Adrenal gland (tissue), 5 donors: ENCODE measurements at regions not wholly inside any gene's neighbourhood (a gene's known extent, or its start where the extent isn't known, plus 50 kb on each side); places are given as distances from the start of the nearest gene placed in this dataset.

Source experiments
- POLR2A ChIP-seq, 2 donors: fragments of 450-650 bp; IDR thresholded peaks; one replicate each; pipeline ENCODE4 v1.6.1; 2017; ENCODE audit warnings: antibody characterized with exemption in 2 of 2, mild to moderate bottlenecking in 2 of 2, moderate library complexity in 1 of 2
- TF ChIP-seq, protein P1 (sequence below), 6 experiments: fragments of 450-650 bp in 4 of 6; fragments of 200-600 bp in 2 of 6; sonication (generic) in 1 of 6; IDR thresholded peaks; 1 replicate in 5 of 6; 2 replicates in 1 of 6; pipeline versions ENCODE4 v1.5.1 to v1.8.0; 2016 to 2021; ENCODE audit warnings: antibody characterized with exemption in 6 of 6, mild to moderate bottlenecking in 2 of 6, moderate library complexity in 1 of 6
- donor health status: DM: no; HTN: no; CAD: no.

GRCh38 chr16:60655514-60656153 is 1380.6 kb downstream of the CDH8 start:
- TF ChIP-seq, protein P1, sequence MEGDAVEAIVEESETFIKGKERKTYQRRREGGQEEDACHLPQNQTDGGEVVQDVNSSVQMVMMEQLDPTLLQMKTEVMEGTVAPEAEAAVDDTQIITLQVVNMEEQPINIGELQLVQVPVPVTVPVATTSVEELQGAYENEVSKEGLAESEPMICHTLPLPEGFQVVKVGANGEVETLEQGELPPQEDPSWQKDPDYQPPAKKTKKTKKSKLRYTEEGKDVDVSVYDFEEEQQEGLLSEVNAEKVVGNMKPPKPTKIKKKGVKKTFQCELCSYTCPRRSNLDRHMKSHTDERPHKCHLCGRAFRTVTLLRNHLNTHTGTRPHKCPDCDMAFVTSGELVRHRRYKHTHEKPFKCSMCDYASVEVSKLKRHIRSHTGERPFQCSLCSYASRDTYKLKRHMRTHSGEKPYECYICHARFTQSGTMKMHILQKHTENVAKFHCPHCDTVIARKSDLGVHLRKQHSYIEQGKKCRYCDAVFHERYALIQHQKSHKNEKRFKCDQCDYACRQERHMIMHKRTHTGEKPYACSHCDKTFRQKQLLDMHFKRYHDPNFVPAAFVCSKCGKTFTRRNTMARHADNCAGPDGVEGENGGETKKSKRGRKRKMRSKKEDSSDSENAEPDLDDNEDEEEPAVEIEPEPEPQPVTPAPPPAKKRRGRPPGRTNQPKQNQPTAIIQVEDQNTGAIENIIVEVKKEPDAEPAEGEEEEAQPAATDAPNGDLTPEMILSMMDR (IDR thresholded peaks at IDR 0.05), result no peak
- TF ChIP-seq POLR2A (IDR thresholded peaks at IDR 0.05), result no peak
